RWPE2 (cell line): ENCODE measurements at regions not wholly inside any gene's neighbourhood (a gene's known extent, or its start where the extent isn't known, plus 50 kb on each side); places are given as distances from the start of the nearest gene placed in this dataset.
"Not testable (repeated sequence)": the region's sequence is repeated elsewhere in the genome, so short reads cannot be mapped to it uniquely, and the experiment has no call there.

Source experiments
- ATAC-seq: fragments of 200-7000 bp; cut with Tn5 transposase; 3 replicates; pipeline ENCODE4 v1.9.1; 2021; ENCODE audit warnings: low read depth
- DNase-seq: peaks from one replicate; pipeline ENCODE4 v3.0.0-alpha.2; 2020; ENCODE audit warnings: low spot score
- H3K27ac ChIP-seq: fragments of 450-650 bp; 2 replicates; pipeline ENCODE4 v1.5.1; 2017; ENCODE audit warnings: mild to moderate bottlenecking; ENCODE audit not compliant: poor library complexity, severe bottlenecking
- H3K27me3 ChIP-seq: fragments of 250-450 bp; sonication (Bioruptor Pico); 2 replicates; pipeline ENCODE4 v1.5.1; 2021; ENCODE audit warnings: mild to moderate bottlenecking, moderate library complexity; ENCODE audit not compliant: insufficient read depth, poor library complexity, severe bottlenecking
- H3K36me3 ChIP-seq: fragments of 250-450 bp; sonication (Bioruptor Pico); 2 replicates; pipeline ENCODE4 v1.5.1; 2020; ENCODE audit warnings: low read depth, mild to moderate bottlenecking, moderate library complexity
- H3K4me1 ChIP-seq: fragments of 250-450 bp; sonication (Bioruptor Pico); 2 replicates; pipeline ENCODE4 v1.5.1; 2021; ENCODE audit warnings: mild to moderate bottlenecking, moderate library complexity; ENCODE audit not compliant: insufficient read depth, poor library complexity, severe bottlenecking
- H3K4me3 ChIP-seq: fragments of 250-450 bp; sonication (Bioruptor Pico); 2 replicates; pipeline ENCODE4 v1.5.1; 2021; ENCODE audit warnings: mild to moderate bottlenecking, moderate library complexity; ENCODE audit not compliant: severe bottlenecking
- H3K9me3 ChIP-seq: fragments of 250-450 bp; sonication (Bioruptor Pico); 2 replicates; pipeline ENCODE4 v1.5.1; 2021; ENCODE audit warnings: mild to moderate bottlenecking, moderate library complexity; ENCODE audit not compliant: severe bottlenecking
- TF ChIP-seq, protein P1 (sequence below): fragments of 450-650 bp; IDR thresholded peaks from one replicate; pipeline ENCODE4 v1.5.1; 2017; ENCODE audit warnings: mild to moderate bottlenecking, moderate library complexity; ENCODE audit not compliant: poor library complexity, severe bottlenecking

DNA sequence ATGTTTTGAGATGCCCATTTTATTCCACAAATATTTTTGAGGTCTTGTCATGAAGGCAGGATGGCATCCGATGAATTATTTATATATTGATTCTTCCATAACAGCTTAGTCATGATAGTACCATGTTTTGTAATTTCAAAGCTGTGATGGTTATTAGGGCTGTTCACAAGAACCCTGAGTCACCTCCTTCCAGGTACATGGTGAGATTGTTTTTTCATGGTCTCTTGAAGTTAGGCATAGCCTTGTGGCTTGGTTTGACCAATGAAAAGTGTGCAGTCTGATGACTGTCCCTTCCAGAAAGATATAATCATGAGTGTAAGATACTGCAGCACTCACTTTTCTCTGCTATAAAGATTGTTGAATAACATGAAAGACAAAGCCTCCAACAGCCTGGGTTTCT is 274.8 kb downstream of the FGFR2 start:
- H3K27ac ChIP-seq, result peak overlapping the region; percentile 93
- no peaks in the 10 kb centered on the region for H3K27me3 ChIP-seq
- no peaks in the 10 kb centered on the region for H3K36me3 ChIP-seq
- ATAC-seq (no peak), DNase-seq (no peak)
- H3K4me3 ChIP-seq, result no peak overlapping the region
- TF ChIP-seq, protein P1, sequence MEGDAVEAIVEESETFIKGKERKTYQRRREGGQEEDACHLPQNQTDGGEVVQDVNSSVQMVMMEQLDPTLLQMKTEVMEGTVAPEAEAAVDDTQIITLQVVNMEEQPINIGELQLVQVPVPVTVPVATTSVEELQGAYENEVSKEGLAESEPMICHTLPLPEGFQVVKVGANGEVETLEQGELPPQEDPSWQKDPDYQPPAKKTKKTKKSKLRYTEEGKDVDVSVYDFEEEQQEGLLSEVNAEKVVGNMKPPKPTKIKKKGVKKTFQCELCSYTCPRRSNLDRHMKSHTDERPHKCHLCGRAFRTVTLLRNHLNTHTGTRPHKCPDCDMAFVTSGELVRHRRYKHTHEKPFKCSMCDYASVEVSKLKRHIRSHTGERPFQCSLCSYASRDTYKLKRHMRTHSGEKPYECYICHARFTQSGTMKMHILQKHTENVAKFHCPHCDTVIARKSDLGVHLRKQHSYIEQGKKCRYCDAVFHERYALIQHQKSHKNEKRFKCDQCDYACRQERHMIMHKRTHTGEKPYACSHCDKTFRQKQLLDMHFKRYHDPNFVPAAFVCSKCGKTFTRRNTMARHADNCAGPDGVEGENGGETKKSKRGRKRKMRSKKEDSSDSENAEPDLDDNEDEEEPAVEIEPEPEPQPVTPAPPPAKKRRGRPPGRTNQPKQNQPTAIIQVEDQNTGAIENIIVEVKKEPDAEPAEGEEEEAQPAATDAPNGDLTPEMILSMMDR, result no peak
- peaks cover 28% of the 10 kb centered on the region for H3K4me1 ChIP-seq
- H3K9me3 ChIP-seq, result peaks cover 5% of the 10 kb centered on the region

DNA sequence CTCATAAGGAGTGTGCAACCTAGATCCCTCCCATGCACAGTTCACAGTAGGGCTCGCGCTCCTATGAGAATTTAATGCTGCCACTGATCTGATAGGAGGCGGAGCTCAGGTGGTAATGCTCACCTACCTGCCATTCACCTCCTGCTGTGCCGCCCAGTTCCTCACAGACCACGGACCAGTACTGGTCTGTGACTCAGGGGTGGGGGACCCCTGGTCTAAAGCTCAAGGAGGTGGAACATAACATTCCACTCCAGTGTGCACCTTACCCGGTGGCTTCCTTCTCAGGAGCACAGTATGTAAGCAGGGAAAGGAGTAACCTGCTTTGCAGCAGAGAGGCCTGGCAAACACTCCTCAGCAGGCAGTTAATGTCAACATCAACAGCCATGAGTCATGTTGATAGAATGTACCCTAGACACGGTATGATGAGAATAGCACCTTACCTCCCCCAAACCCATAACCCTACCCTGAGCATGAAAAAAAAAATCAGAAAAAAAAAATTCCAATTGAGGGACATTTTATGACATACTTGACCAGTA is 273.5 kb downstream of the FGFR2 start:
- H3K4me3 ChIP-seq, result no peak overlapping the region
- H3K4me1 ChIP-seq, result peaks cover 28% of the 10 kb centered on the region
- DNase-seq (peak; percentile 45), ATAC-seq (peak; percentile 74)
- peak overlapping the region; percentile 93 for H3K27ac ChIP-seq
- TF ChIP-seq, protein P1, result no peak
- H3K9me3 ChIP-seq, result no peaks in the 10 kb centered on the region
- no peaks in the 10 kb centered on the region for H3K36me3 ChIP-seq
- no peaks in the 10 kb centered on the region for H3K27me3 ChIP-seq

DNA sequence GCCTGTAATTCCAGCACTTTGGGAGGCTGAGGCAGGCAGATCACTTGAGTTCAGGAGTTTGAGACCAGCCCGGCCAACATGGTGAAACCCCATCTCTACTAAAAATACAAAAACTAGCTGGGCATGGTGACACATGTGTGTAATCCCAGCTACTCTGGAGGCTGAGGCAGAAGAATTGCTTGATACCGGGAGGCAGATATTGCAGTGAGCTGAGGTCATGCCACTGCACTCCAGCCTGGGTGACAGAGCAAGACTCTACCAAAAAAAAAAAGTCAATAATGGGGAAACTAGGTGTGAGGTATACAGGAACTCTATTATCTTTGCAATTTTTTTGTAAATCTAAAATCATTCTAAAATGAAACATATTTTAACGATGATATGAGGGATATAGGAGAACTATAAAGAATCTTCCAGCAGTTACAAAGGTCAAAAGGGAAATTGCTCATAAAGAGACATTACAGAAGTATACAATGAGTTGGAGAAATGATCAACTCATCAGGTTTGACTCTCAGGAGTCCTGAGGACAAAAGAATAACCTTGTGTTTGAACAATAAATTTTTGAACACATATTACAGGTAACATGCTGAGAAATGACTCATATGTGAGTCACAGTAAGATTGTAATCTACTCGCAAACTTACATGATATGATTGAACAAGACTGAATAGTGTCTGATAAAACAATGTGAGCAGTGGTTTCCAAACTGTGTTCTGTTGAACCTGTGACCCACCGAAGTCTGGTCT is 272.6 kb downstream of the FGFR2 start:
- Histone ChIP-seq H3K36me3 (no peaks in the 10 kb centered on the region), H3K9me3 (no peaks in the 10 kb centered on the region), H3K27me3 (no peaks in the 10 kb centered on the region), H3K4me3 (no peak overlapping the region), H3K27ac (peak overlapping the region; percentile 93), H3K4me1 (peaks cover 28% of the 10 kb centered on the region)
- DNase-seq (no peak), ATAC-seq (peak; percentile 86)
- TF ChIP-seq, protein P1, result no peak

DNA sequence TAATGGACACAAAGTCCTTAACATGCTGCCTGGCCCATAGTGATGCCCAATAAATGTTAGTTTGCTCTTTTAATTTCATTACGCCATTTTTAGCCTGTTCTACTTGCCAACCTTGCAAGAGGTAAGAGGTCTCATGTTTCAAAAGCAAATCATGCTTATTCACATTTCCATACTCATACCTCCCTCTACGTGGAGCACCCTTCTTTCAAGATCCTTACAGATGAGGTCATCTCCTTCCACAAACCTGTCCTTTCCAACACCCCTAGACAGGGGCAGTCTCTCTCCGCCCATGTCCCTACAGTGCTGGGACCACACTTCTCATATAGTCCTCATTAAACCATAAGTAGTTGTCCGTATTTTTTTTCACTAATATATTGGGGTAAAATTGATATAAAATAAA is 271.3 kb downstream of the FGFR2 start:
- Histone ChIP-seq H3K27me3 (no peaks in the 10 kb centered on the region), H3K4me1 (peaks cover 28% of the 10 kb centered on the region), H3K36me3 (no peaks in the 10 kb centered on the region), H3K27ac (peak overlapping the region; percentile 93), H3K9me3 (no peaks in the 10 kb centered on the region), H3K4me3 (no peak overlapping the region)
- no peak for DNase-seq
- peak; percentile 22; the same call in 1 of the 3 replicates for ATAC-seq
- TF ChIP-seq, protein P1, result no peak

DNA sequence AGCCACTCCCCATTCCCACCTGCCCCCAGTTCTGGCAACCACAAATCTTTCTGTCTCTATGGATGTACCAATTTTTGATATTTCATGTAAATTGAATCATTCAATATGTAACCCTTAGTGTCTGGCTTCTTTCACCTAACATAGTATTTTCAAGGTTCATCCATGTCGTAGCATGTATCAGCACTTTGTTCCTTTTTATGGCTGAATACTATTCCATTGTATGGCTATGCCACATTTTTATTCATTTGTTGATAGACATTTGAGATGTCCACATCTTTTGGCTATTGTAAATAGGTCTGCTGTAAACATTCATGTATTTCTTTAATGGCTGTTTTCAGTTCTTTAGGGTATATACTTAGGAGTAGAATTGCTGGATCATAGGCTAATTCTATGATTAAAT is 270.5 kb downstream of the FGFR2 start:
- Histone ChIP-seq H3K9me3 (no peaks in the 10 kb centered on the region), H3K27ac (no peak overlapping the region), H3K4me3 (no peak overlapping the region), H3K27me3 (no peaks in the 10 kb centered on the region), H3K36me3 (no peaks in the 10 kb centered on the region), H3K4me1 (peaks cover 31% of the 10 kb centered on the region)
- ATAC-seq, result no peak
- TF ChIP-seq, protein P1, result no peak
- no peak for DNase-seq

DNA sequence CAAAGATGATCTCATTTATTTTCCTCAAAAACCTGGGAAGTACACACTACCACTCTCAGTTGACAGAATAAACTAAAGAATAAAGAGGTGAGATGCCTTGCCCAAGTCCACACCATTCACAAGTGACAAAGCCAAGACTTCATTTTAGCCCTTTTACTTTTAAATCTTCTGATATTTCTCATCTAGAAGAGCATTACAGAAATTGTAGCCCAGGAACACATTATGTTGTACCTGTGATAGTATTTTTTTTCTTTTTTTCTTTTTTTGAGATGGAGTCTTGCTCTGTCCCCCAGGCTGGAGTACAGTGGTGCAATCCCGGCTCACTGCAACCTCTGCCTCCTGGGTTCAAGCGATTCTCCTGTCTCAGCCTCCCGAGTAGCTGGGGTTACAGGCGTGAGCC is 268.6 kb downstream of the FGFR2 start:
- ATAC-seq, H3K4me3 ChIP-seq, H3K27ac ChIP-seq, H3K9me3 ChIP-seq, H3K36me3 ChIP-seq, DNase-seq, H3K27me3 ChIP-seq: not testable (repeated sequence)
- peaks cover 33% of the 10 kb centered on the region for H3K4me1 ChIP-seq
